ENCODE measurements at regions not wholly inside any gene's neighbourhood (a gene's known extent, or its start where the extent isn't known, plus 50 kb on each side); places are given as distances from the start of the nearest gene placed in this dataset.

GRCh38 chr5:117982691-117983090 lies 1005.7 kb downstream of the DTWD2 start:
- TF ChIP-seq EZH2 (optimal IDR thresholded peaks at IDR 0.05; ENCODE audit: low read depth, low read length) (no peak), EZH2phosphoT487 (IDR thresholded peaks at IDR 0.05; ENCODE audit: low read length) (no peak)
- TF ChIP-seq, protein P1, sequence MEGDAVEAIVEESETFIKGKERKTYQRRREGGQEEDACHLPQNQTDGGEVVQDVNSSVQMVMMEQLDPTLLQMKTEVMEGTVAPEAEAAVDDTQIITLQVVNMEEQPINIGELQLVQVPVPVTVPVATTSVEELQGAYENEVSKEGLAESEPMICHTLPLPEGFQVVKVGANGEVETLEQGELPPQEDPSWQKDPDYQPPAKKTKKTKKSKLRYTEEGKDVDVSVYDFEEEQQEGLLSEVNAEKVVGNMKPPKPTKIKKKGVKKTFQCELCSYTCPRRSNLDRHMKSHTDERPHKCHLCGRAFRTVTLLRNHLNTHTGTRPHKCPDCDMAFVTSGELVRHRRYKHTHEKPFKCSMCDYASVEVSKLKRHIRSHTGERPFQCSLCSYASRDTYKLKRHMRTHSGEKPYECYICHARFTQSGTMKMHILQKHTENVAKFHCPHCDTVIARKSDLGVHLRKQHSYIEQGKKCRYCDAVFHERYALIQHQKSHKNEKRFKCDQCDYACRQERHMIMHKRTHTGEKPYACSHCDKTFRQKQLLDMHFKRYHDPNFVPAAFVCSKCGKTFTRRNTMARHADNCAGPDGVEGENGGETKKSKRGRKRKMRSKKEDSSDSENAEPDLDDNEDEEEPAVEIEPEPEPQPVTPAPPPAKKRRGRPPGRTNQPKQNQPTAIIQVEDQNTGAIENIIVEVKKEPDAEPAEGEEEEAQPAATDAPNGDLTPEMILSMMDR (IDR thresholded peaks at IDR 0.05; ENCODE audit: low read length) = no peak
- no peaks in the 10 kb centered on the region for H3F3A ChIP-seq (ENCODE audit: insufficient read depth, low read length)
- no peak overlapping the region for H3K27ac ChIP-seq (ENCODE audit: low read length)
- H3K9me2 ChIP-seq (replicated peaks; ENCODE audit: insufficient read depth, low read length) = no peaks in the 10 kb centered on the region
- no peak overlapping the region for H3K9ac ChIP-seq (ENCODE audit: low read length)
- H3K4me3 ChIP-seq (ENCODE audit: low read length) = no peak overlapping the region
- DNase-seq = no peak
- H3K9me3 ChIP-seq (replicated peaks; ENCODE audit: insufficient read depth, low read length) = no peaks in the 10 kb centered on the region
- no peaks in the 10 kb centered on the region for H3K27me3 ChIP-seq (replicated peaks; ENCODE audit: insufficient read depth, low read length)
- H4K20me1 ChIP-seq (ENCODE audit: insufficient read depth, low read length) = no peaks in the 10 kb centered on the region
- no peaks in the 10 kb centered on the region for H3K79me2 ChIP-seq (ENCODE audit: low read length)
- no peaks in the 10 kb centered on the region for H3K36me3 ChIP-seq (replicated peaks; ENCODE audit: insufficient read depth, low read length)
- no peak overlapping the region for H3K4me2 ChIP-seq (ENCODE audit: low read depth, low read length)
- H3K4me1 ChIP-seq (ENCODE audit: low read length) = no peaks in the 10 kb centered on the region
- no peak overlapping the region for H2AFZ ChIP-seq (ENCODE audit: low read length)

GRCh38 chr5:117973785-117974184 lies 1014.6 kb downstream of the DTWD2 start:
- Histone ChIP-seq H3K9me3 (replicated peaks; ENCODE audit: insufficient read depth, low read length) (no peaks in the 10 kb centered on the region), H3K79me2 (ENCODE audit: low read length) (no peaks in the 10 kb centered on the region), H3K9ac (ENCODE audit: low read length) (no peak overlapping the region), H3K27me3 (replicated peaks; ENCODE audit: insufficient read depth, low read length) (no peaks in the 10 kb centered on the region), H2AFZ (ENCODE audit: low read length) (no peak overlapping the region), H3F3A (ENCODE audit: insufficient read depth, low read length) (no peaks in the 10 kb centered on the region), H3K9me2 (replicated peaks; ENCODE audit: insufficient read depth, low read length) (no peaks in the 10 kb centered on the region), H4K20me1 (ENCODE audit: insufficient read depth, low read length) (no peaks in the 10 kb centered on the region), H3K4me1 (ENCODE audit: low read length) (no peaks in the 10 kb centered on the region), H3K4me3 (ENCODE audit: low read length) (no peak overlapping the region), H3K36me3 (replicated peaks; ENCODE audit: insufficient read depth, low read length) (no peaks in the 10 kb centered on the region), H3K27ac (ENCODE audit: low read length) (no peak overlapping the region), H3K4me2 (ENCODE audit: low read depth, low read length) (no peak overlapping the region)
- no peak for TF ChIP-seq EZH2 (optimal IDR thresholded peaks at IDR 0.05; ENCODE audit: low read depth, low read length)
- no peak for TF ChIP-seq EZH2phosphoT487 (IDR thresholded peaks at IDR 0.05; ENCODE audit: low read length)
- TF ChIP-seq, protein P1 (IDR thresholded peaks at IDR 0.05; ENCODE audit: low read length) = no peak
- DNase-seq = no peak

- H3F3A ChIP-seq (ENCODE audit: insufficient read depth, low read length) = no peaks in the 10 kb centered on the region
- no peaks in the 10 kb centered on the region for H3K36me3 ChIP-seq (replicated peaks; ENCODE audit: insufficient read depth, low read length)
- H3K9ac ChIP-seq (ENCODE audit: low read length) = no peak overlapping the region
- H3K79me2 ChIP-seq (ENCODE audit: low read length) = no peaks in the 10 kb centered on the region
- H3K4me1 ChIP-seq (ENCODE audit: low read length) = no peaks in the 10 kb centered on the region
- no peaks in the 10 kb centered on the region for H3K9me3 ChIP-seq (replicated peaks; ENCODE audit: insufficient read depth, low read length)
- no peaks in the 10 kb centered on the region for H3K27me3 ChIP-seq (replicated peaks; ENCODE audit: insufficient read depth, low read length)
- H4K20me1 ChIP-seq (ENCODE audit: insufficient read depth, low read length) = no peaks in the 10 kb centered on the region
- TF ChIP-seq EZH2 (optimal IDR thresholded peaks at IDR 0.05; ENCODE audit: low read depth, low read length) = no peak
- no peak for TF ChIP-seq EZH2phosphoT487 (IDR thresholded peaks at IDR 0.05; ENCODE audit: low read length)
- TF ChIP-seq, protein P1 (IDR thresholded peaks at IDR 0.05; ENCODE audit: low read length) = no peak
- no peaks in the 10 kb centered on the region for H3K9me2 ChIP-seq (replicated peaks; ENCODE audit: insufficient read depth, low read length)
- no peak overlapping the region for H2AFZ ChIP-seq (ENCODE audit: low read length)
- H3K27ac ChIP-seq (ENCODE audit: low read length) = no peak overlapping the region
- DNase-seq = no peak
- H3K4me2 ChIP-seq (ENCODE audit: low read depth, low read length) = no peak overlapping the region
- H3K4me3 ChIP-seq (ENCODE audit: low read length) = no peak overlapping the region
Observed at GRCh38 chr5:117955831-117956230, 1032.5 kb downstream of the DTWD2 start.
